WI38 (cell line): ENCODE measurements at regions not wholly inside any gene's neighbourhood (a gene's known extent, or its start where the extent isn't known, plus 50 kb on each side); places are given as distances from the start of the nearest gene placed in this dataset.

ENCODE experiments used
- H3K4me3 ChIP-seq: 2 replicates; pipeline ENCODE4 v1.5.1; 2011; ENCODE audit warnings: low read depth, mild to moderate bottlenecking, control low read depth, low read length
- TF ChIP-seq, protein P1 (sequence below): IDR thresholded peaks from 2 replicates; pipeline ENCODE4 v1.5.1; 2012; ENCODE audit warnings: low read depth, mild to moderate bottlenecking, control low read depth, low read length

DNA sequence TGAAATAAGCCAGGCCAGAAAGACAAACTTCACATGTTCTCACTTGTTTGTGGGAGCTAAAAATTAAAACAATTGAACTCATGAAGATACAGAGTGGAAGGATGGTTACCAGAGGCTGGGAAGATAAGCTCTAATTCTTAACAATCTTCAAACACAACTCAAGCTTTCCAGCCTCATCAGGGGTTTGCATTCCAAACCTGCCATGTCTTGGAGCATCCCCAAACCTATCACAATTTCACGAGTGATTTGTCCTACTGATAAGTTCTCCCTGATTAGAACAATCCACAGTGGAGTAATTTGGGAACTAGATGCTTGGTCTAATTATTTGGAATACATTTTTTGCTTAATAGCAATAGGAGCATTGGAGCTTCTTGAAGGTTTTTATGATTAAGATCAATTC, 418.5 kb upstream of the PKN2 start:
- H3K4me3 ChIP-seq: no peak overlapping the region
- TF ChIP-seq, protein P1, sequence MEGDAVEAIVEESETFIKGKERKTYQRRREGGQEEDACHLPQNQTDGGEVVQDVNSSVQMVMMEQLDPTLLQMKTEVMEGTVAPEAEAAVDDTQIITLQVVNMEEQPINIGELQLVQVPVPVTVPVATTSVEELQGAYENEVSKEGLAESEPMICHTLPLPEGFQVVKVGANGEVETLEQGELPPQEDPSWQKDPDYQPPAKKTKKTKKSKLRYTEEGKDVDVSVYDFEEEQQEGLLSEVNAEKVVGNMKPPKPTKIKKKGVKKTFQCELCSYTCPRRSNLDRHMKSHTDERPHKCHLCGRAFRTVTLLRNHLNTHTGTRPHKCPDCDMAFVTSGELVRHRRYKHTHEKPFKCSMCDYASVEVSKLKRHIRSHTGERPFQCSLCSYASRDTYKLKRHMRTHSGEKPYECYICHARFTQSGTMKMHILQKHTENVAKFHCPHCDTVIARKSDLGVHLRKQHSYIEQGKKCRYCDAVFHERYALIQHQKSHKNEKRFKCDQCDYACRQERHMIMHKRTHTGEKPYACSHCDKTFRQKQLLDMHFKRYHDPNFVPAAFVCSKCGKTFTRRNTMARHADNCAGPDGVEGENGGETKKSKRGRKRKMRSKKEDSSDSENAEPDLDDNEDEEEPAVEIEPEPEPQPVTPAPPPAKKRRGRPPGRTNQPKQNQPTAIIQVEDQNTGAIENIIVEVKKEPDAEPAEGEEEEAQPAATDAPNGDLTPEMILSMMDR: no peak

DNA sequence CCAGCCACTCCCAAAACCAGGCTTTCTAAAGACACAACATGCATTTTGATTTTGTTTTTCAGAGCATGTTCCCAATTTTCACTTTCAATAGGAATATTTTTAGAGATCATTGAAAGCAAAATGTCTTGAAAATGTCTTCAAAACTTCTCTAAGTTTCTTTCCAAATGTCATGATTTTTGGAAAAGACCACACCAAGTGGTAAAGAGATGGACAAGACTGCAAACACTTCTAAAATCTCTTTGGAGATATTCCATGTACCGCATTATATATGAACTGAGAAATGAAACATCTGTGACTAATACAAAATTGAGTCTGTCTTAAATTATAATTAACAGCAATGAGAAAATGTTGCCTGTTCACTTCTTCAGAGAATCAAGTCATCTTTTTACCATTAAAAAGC, 418.0 kb upstream of the PKN2 start:
- TF ChIP-seq, protein P1: no peak
- H3K4me3 ChIP-seq: no peak overlapping the region

DNA sequence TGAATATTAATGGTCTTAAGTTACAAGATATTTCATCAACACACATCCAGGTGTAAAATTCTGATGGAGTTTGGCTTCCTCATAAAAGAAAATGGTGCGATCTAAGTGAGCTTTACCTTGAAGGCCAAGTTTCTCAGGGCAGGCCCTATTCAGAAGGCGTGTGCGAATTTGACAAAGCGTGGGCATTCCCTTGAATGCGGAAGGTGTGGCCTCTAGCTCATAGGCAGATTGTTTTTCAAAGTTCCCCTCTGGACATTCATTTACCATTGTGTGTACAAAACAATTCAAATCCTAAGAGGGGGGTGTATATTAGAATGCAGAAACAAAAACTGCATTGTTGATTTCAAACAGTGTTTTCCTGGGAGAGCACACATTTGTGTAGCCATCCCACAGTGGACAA, 411.9 kb upstream of the PKN2 start:
- TF ChIP-seq, protein P1: no peak
- H3K4me3 ChIP-seq: no peak overlapping the region

DNA sequence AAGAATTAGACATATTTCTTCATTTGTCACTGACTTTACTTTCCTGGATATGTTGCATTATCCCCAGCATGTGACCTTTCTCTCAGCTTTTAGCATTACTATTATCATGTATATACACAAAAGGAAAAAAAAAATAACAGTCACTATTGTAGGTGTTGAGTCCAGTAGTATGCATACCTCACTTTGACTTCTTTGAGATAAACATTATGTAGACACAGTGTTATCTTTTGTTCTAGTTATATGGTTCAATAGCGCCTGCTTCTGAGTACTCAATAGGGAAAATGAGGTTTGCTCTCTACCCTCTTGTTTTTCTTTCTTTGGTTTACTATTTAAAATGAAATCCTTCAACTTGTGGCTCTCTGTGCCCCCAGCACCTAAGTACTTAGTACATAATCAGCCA, 409.6 kb upstream of the PKN2 start:
- TF ChIP-seq, protein P1: no peak
- no peak overlapping the region for H3K4me3 ChIP-seq

DNA sequence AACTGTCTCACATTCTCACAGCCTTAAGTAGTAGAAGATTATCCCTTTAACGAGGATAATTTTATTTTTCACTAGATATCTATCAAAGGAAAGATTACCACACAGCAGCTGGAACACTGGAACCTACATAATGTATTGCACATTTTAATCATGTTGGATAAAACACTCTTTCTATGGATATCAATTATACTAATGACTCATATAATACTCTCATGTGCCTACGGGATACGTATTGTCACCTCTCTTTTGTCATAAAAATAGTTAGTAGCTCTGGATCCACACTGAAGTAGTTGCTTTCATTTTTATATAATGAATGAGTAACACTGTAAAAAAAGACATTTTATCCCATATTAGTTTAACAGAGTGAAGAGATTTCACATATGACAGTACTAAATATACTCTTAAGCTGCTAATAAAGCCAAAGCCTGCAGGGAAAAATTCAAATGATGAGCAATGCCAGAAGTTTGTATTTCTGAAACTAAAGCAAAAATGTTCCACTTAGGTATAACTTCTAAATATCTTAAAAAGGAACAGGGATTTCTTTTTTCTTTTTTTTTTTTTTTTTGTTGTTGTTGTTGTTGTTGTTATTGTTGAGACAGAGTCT, 408.7 kb upstream of the PKN2 start:
- H3K4me3 ChIP-seq: no peak overlapping the region
- TF ChIP-seq, protein P1: no peak

DNA sequence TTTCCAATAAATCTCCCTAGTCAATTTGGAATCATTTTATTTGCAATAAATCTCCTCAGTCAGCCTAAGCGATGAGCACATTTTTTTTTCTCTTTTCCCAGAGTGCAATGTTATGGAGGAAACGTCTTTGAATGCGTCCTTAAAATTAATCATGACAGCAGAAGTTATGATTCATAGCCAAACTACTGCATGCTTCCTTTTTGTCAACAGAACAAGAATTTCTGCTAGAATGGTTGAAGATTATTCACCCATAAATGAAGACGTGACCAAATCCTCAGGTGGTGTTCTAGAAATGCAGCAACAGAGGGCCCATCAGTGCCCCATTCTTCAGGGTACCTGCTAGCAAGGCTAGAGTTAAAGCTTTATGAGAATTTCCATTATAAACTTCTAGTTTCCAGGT, 407.9 kb upstream of the PKN2 start:
- no peak overlapping the region for H3K4me3 ChIP-seq
- TF ChIP-seq, protein P1: no peak

DNA sequence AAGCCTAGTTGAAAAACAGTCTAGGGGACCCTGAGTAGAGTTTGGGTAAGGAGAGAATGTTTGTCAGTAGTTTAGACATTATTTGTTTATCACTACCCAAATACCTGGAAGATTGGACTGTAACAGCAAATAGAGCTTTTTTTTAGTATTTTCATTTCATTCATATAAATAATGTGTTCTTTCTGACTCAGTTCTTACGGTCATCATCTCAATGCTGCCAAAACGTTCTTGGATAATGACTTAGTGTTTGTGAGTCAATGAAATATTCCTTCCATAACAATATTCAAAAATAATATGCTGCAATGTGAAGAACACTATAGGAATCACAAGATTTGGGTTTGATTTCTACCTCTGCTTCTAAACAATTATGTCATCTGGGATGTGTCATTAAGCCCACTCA, 400.0 kb upstream of the PKN2 start:
- H3K4me3 ChIP-seq: no peak overlapping the region
- TF ChIP-seq, protein P1: no peak
